IgD-negative memory B cell (primary cell): ENCODE measurements at regions not wholly inside any gene's neighbourhood (a gene's known extent, or its start where the extent isn't known, plus 50 kb on each side); places are given as distances from the start of the nearest gene placed in this dataset.
A peak's percentile ranks its signal among the peaks of the same experiment; 100 is the strongest.

Source experiments
- H3K27ac Mint-ChIP-seq, 3 donors: one replicate each; pipeline ENCODE4 v1.8.0; 2020 to 2022; ENCODE audit warnings: mild to moderate bottlenecking in 3 of 3, mixed read lengths in 3 of 3, moderate library complexity in 1 of 3
- H3K27me3 Mint-ChIP-seq: one replicate; pipeline ENCODE4 v1.8.0; 2021; ENCODE audit warnings: mixed read lengths
- H3K36me3 Mint-ChIP-seq: one replicate; pipeline ENCODE4 v1.8.0; 2020; ENCODE audit warnings: mild to moderate bottlenecking, mixed read lengths
- H3K4me1 Mint-ChIP-seq, 3 donors: one replicate each; pipeline ENCODE4 v1.8.0; 2020 to 2022; ENCODE audit warnings: mixed read lengths in 3 of 3, mild to moderate bottlenecking in 1 of 3
- H3K4me3 Mint-ChIP-seq, 4 donors: one replicate each; pipeline ENCODE4 v1.8.0; 2020 to 2022; ENCODE audit warnings: mild to moderate bottlenecking in 4 of 4, mixed read lengths in 4 of 4, moderate library complexity in 3 of 4
- H3K9me3 Mint-ChIP-seq, 3 donors: one replicate each; pipeline ENCODE4 v1.8.0; 2020 to 2021; ENCODE audit warnings: mixed read lengths in 3 of 3, mild to moderate bottlenecking in 1 of 3

- H3K36me3 Mint-ChIP-seq = peaks cover 2% of the 10 kb centered on the region
- H3K4me3 Mint-ChIP-seq = no peak overlapping the region
- H3K27ac Mint-ChIP-seq = no peak overlapping the region
- H3K9me3 Mint-ChIP-seq = peaks cover 0 to 5% (median 4%) of the 10 kb centered on the region in 3 donors
- peaks cover 9 to 18% (median 11%) of the 10 kb centered on the region in 3 donors for H3K4me1 Mint-ChIP-seq
- no peaks in the 10 kb centered on the region for H3K27me3 Mint-ChIP-seq
Measured at GRCh38 chr11:104830508-104830907, 67.8 kb downstream of the CASP12 start.

DNA sequence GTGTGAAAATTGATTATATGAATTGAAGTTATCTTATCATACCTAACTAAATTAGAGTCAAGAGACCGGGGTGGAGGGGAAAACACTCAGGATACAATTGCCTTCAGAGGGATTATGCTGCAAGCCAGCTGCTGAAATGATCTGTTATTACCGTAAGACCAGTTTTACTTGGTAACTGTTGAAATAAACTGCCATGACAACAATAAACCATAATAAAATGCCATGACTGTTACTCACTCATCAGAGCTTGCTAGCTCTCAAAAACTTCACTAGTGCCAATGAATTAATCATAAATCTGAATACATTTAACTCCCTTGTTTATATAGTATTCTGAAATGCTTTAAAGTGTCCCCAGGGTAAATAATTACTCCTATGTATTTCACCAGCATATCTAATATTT lies 68.2 kb downstream of the CASP12 start:
- H3K9me3 Mint-ChIP-seq = peaks cover 0 to 5% (median 4%) of the 10 kb centered on the region in 3 donors
- H3K27me3 Mint-ChIP-seq = no peaks in the 10 kb centered on the region
- no peak overlapping the region for H3K4me3 Mint-ChIP-seq
- peaks cover 2% of the 10 kb centered on the region for H3K36me3 Mint-ChIP-seq
- H3K4me1 Mint-ChIP-seq = peaks cover 9 to 18% (median 11%) of the 10 kb centered on the region in 3 donors
- H3K27ac Mint-ChIP-seq = no peak overlapping the region

GRCh38 chr11:104826772-104827171 lies 71.5 kb downstream of the CASP12 start:
- no peaks in the 10 kb centered on the region for H3K9me3 Mint-ChIP-seq
- H3K27ac Mint-ChIP-seq = no peak overlapping the region
- H3K4me1 Mint-ChIP-seq = peaks cover 0 to 8% (median 4%) of the 10 kb centered on the region in 3 donors
- H3K36me3 Mint-ChIP-seq = peaks cover 2% of the 10 kb centered on the region
- no peaks in the 10 kb centered on the region for H3K27me3 Mint-ChIP-seq
- no peak overlapping the region for H3K4me3 Mint-ChIP-seq

GRCh38 chr11:104823657-104824056 lies 74.6 kb downstream of the CASP12 start:
- Mint-ChIP-seq H3K27ac (no peak overlapping the region), H3K4me1 (peaks cover 1 to 11% (median 6%) of the 10 kb centered on the region in 3 donors), H3K9me3 (no peaks in the 10 kb centered on the region), H3K36me3 (peaks cover 2% of the 10 kb centered on the region), H3K4me3 (no peak overlapping the region), H3K27me3 (no peaks in the 10 kb centered on the region)

- H3K36me3 Mint-ChIP-seq = no peaks in the 10 kb centered on the region
Measured at GRCh38 chr11:104820431-104820830, 77.8 kb downstream of the CASP12 start.

GRCh38 chr11:104819603-104820002 lies 78.7 kb downstream of the CASP12 start:
- H3K27me3 Mint-ChIP-seq = no peaks in the 10 kb centered on the region
- peaks cover 0 to 11% (median 4%) of the 10 kb centered on the region in 3 donors for H3K4me1 Mint-ChIP-seq
- no peaks in the 10 kb centered on the region for H3K9me3 Mint-ChIP-seq
- H3K36me3 Mint-ChIP-seq = no peaks in the 10 kb centered on the region
- H3K4me3 Mint-ChIP-seq = no peak overlapping the region
- no peak overlapping the region for H3K27ac Mint-ChIP-seq

More at GRCh38 chr11:104820431-104820830, 77.8 kb downstream of the CASP12 start:
- H3K4me1 Mint-ChIP-seq = peaks cover 0 to 11% (median 4%) of the 10 kb centered on the region in 3 donors
- H3K27ac Mint-ChIP-seq = no peak overlapping the region
- no peaks in the 10 kb centered on the region for H3K27me3 Mint-ChIP-seq
- H3K4me3 Mint-ChIP-seq = no peak overlapping the region
- no peaks in the 10 kb centered on the region for H3K9me3 Mint-ChIP-seq

- Mint-ChIP-seq H3K9me3 (no peaks in the 10 kb centered on the region), H3K27ac (no peak overlapping the region), H3K4me1 (peaks cover 0 to 11% (median 4%) of the 10 kb centered on the region in 3 donors), H3K4me3 (no peak overlapping the region), H3K27me3 (no peaks in the 10 kb centered on the region), H3K36me3 (no peaks in the 10 kb centered on the region)
Measured at GRCh38 chr11:104819107-104819506, 79.2 kb downstream of the CASP12 start.

- Mint-ChIP-seq H3K27me3 (no peaks in the 10 kb centered on the region), H3K4me1 (peaks cover 0 to 11% (median 4%) of the 10 kb centered on the region in 3 donors), H3K4me3 (no peak overlapping the region), H3K36me3 (no peaks in the 10 kb centered on the region), H3K9me3 (no peaks in the 10 kb centered on the region), H3K27ac (peak overlapping the region in 1 of 3 donors; percentile 76)
Measured at GRCh38 chr11:104817973-104818372, 80.3 kb downstream of the CASP12 start.

GRCh38 chr11:104813532-104813931 lies 84.7 kb downstream of the CASP12 start:
- no peak overlapping the region for H3K4me3 Mint-ChIP-seq
- H3K27me3 Mint-ChIP-seq = peaks cover 3% of the 10 kb centered on the region
- no peaks in the 10 kb centered on the region for H3K4me1 Mint-ChIP-seq
- H3K36me3 Mint-ChIP-seq = no peaks in the 10 kb centered on the region
- H3K9me3 Mint-ChIP-seq = no peaks in the 10 kb centered on the region
- H3K27ac Mint-ChIP-seq = no peak overlapping the region

DNA sequence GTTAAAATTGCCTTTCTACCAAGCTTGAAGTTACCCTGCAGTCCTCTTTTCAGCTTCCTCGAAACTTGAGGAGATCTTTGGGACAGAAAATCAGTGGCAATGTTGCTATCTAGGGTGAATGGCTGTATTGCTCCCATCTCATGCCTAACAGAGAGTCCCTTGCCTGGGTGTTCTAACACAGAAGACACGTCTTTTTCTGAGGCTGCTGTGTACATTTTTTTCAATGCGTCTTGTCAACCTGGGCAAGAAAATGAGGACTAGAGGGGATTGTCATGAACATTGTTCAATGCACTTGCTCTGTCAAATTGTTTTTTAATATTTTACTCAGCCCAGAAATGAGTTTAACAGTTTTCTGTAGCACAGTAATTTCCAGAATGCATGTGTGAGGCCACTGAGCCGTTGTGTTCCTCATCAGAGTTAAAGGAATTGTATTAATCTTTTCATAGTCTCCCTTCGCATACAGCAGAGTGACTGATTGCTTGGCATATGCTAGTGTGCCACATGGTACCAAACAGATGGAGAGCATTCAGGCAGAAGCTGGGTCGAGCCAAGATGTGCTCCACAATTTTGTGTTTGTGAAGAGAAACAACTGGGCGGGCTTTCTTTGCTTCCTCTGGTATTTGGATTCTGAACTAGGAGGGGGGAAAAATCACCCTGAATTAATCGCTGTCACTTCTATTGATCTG lies 86.0 kb downstream of the CASP12 start:
- H3K36me3 Mint-ChIP-seq = no peaks in the 10 kb centered on the region
- H3K27ac Mint-ChIP-seq = no peak overlapping the region
- peaks cover 0 to 3% (median 0%) of the 10 kb centered on the region in 3 donors for H3K9me3 Mint-ChIP-seq
- H3K4me1 Mint-ChIP-seq = no peaks in the 10 kb centered on the region
- peaks cover 3% of the 10 kb centered on the region for H3K27me3 Mint-ChIP-seq
- H3K4me3 Mint-ChIP-seq = no peak overlapping the region

DNA sequence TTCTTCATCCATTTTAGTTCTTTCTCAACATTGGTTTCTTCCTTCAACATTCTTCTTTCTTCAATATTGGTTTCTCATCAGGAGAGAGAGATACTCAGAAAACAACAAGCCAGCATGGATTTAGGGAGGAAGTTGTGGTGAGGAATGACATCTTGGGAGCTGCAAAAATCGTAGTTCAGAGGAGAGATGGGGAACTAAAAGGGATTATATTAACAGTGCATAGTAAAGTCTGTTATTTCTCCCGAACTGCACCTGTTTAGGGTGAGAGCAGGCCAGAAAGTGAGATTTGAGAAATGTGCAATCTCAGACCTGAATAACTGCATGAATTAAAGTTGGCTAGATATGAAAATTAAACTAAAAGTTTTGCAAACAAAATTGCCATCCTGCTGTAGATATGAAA lies 94.5 kb downstream of the CASP12 start:
- H3K36me3 Mint-ChIP-seq = peaks cover 2% of the 10 kb centered on the region
- peaks cover 0 to 3% (median 0%) of the 10 kb centered on the region in 3 donors for H3K9me3 Mint-ChIP-seq
- H3K4me3 Mint-ChIP-seq = no peak overlapping the region
- no peaks in the 10 kb centered on the region for H3K27me3 Mint-ChIP-seq
- no peak overlapping the region for H3K27ac Mint-ChIP-seq
- H3K4me1 Mint-ChIP-seq = peaks cover 7 to 17% (median 12%) of the 10 kb centered on the region in 3 donors

GRCh38 chr11:104799251-104799650 lies 99.0 kb downstream of the CASP12 start:
- H3K36me3 Mint-ChIP-seq = peaks cover 5% of the 10 kb centered on the region

DNA sequence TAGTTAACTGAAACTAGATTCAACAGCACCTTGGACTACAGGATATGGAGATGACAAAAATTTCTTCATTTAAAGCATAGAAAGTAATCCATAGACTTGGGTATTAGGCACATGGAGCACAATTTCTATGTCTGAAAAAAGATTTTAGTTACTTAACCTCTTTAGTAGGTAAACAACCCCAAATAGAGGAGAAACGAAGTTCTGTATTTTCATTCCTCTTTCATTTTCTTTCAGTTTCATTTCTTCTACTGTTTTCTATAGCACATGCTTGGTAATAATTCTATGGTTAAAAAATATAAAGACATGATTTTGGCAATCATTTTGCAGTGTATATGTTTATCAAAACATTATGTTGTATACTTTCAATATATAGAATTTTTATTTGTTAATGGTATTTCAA lies 99.5 kb downstream of the CASP12 start:
- Mint-ChIP-seq H3K4me3 (peak overlapping the region; percentile 52 to 92 (median 82)), H3K36me3 (peaks cover 5% of the 10 kb centered on the region), H3K9me3 (peaks cover 4 to 8% (median 6%) of the 10 kb centered on the region in 3 donors), H3K27me3 (no peaks in the 10 kb centered on the region), H3K4me1 (peaks cover 18 to 22% (median 20%) of the 10 kb centered on the region in 3 donors), H3K27ac (peak overlapping the region; percentile 19 to 91 (median 87))

More at GRCh38 chr11:104799251-104799650, 99.0 kb downstream of the CASP12 start:
- Mint-ChIP-seq H3K27ac (peak overlapping the region; percentile 19 to 91 (median 87)), H3K4me3 (peak overlapping the region; percentile 52 to 92 (median 84)), H3K27me3 (no peaks in the 10 kb centered on the region), H3K4me1 (peaks cover 20 to 25% (median 21%) of the 10 kb centered on the region in 3 donors), H3K9me3 (peaks cover 4 to 8% (median 6%) of the 10 kb centered on the region in 3 donors)

DNA sequence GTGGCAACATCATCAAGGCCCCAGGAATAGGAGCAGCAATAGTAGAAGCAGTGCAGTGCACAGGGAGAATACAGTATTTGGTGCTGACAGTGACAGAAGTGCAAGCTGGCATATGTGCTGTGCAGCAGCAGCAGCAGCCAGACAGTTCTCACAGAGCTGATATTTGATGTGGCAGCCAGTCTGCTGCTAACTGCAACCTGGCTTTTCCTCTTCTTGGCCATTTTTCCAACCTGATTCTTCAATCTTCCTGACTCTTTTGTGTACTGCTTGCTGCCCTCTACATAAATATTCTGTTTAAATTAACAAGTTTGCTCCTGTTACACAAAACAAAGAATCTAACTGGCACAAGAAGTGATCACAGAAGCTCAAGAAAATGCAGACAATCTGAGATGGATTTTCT lies 102.0 kb downstream of the CASP12 start:
- Mint-ChIP-seq H3K36me3 (peaks cover 3% of the 10 kb centered on the region), H3K9me3 (peaks cover 4 to 8% (median 6%) of the 10 kb centered on the region in 3 donors), H3K4me1 (peaks cover 15 to 20% (median 19%) of the 10 kb centered on the region in 3 donors), H3K27me3 (no peaks in the 10 kb centered on the region), H3K27ac (no peak overlapping the region), H3K4me3 (no peak overlapping the region)

- Mint-ChIP-seq H3K4me3 (no peak overlapping the region), H3K36me3 (peaks cover 3% of the 10 kb centered on the region), H3K4me1 (peaks cover 15 to 20% (median 19%) of the 10 kb centered on the region in 3 donors), H3K27me3 (no peaks in the 10 kb centered on the region), H3K9me3 (peaks cover 4 to 8% (median 6%) of the 10 kb centered on the region in 3 donors), H3K27ac (no peak overlapping the region)
Measured at GRCh38 chr11:104795501-104796213, 102.6 kb downstream of the CASP12 start.
